ENCODE measurements at regions not wholly inside any gene's neighbourhood (a gene's known extent, or its start where the extent isn't known, plus 50 kb on each side); places are given as distances from the start of the nearest gene placed in this dataset.

GRCh38 chr9:17013891-17014290 is 120.9 kb upstream of the CNTLN start:
- Histone ChIP-seq H2BK12ac (ENCODE audit: insufficient read length, low read depth, low read length) (no peak overlapping the region), H3K18ac (ENCODE audit: insufficient read length, low read depth, low read length) (no peak overlapping the region), H3K56ac (ENCODE audit: insufficient read length, low read depth, low read length) (no peak overlapping the region), H3K4me2 (ENCODE audit: insufficient read depth, insufficient read length, low read length) (no peak overlapping the region), H3K4me1 (ENCODE audit: insufficient read depth, low read length) (0 out of 2 replicates have a peak, but pooled peaks cover 2% of the 10 kb centered on the region), H3K14ac (ENCODE audit: insufficient read depth, low read length) (no peak overlapping the region), H2BK20ac (ENCODE audit: low read depth, low read length, poor library complexity, severe bottlenecking) (no peak overlapping the region), H4K5ac (ENCODE audit: insufficient read length, low read depth, low read length) (no peak overlapping the region), H3K9ac (ENCODE audit: extremely low read depth, insufficient read length, low read length) (no peak overlapping the region), H4K91ac (ENCODE audit: insufficient read length, low read depth, low read length) (no peak overlapping the region), H4K20me1 (ENCODE audit: control insufficient read depth, insufficient read depth, insufficient read length) (no peaks in the 10 kb centered on the region), H3K4ac (ENCODE audit: low read depth, low read length) (no peak overlapping the region), H3K79me1 (ENCODE audit: insufficient read depth, low read depth, low read length, poor library complexity, severe bottlenecking) (no peaks in the 10 kb centered on the region), H2BK5ac (ENCODE audit: insufficient read length, low read length) (no peak overlapping the region), H3K27me3 (ENCODE audit: insufficient read depth, low read length) (no peaks in the 10 kb centered on the region), H4K8ac (replicated peaks; ENCODE audit: insufficient read length, low read depth, low read length) (no peak overlapping the region), H2BK15ac (ENCODE audit: low read depth, low read length) (no peak overlapping the region), H2AFZ (ENCODE audit: low read length) (no peak overlapping the region), H2BK120ac (ENCODE audit: low read depth, low read length, poor library complexity, severe bottlenecking) (no peak overlapping the region), H3K9me3 (ENCODE audit: control insufficient read depth, low read depth, low read length) (no peaks in the 10 kb centered on the region), H2AK5ac (ENCODE audit: insufficient read length, low read length) (no peak overlapping the region), H3T11ph (ENCODE audit: low read length) (no peak overlapping the region), H3K23ac (ENCODE audit: insufficient read length, low read depth, low read length) (no peak overlapping the region), H3K27ac (ENCODE audit: insufficient read length, low read depth, low read length) (no peak overlapping the region), H3K23me2 (ENCODE audit: insufficient read length, low read depth, low read length, poor library complexity, severe bottlenecking) (no peaks in the 10 kb centered on the region), H3K79me2 (ENCODE audit: insufficient read depth, low read length) (no peaks in the 10 kb centered on the region)
- no peaks in the 10 kb centered on the region for H3K9me3 Mint-ChIP-seq
- TF ChIP-seq, protein P1, sequence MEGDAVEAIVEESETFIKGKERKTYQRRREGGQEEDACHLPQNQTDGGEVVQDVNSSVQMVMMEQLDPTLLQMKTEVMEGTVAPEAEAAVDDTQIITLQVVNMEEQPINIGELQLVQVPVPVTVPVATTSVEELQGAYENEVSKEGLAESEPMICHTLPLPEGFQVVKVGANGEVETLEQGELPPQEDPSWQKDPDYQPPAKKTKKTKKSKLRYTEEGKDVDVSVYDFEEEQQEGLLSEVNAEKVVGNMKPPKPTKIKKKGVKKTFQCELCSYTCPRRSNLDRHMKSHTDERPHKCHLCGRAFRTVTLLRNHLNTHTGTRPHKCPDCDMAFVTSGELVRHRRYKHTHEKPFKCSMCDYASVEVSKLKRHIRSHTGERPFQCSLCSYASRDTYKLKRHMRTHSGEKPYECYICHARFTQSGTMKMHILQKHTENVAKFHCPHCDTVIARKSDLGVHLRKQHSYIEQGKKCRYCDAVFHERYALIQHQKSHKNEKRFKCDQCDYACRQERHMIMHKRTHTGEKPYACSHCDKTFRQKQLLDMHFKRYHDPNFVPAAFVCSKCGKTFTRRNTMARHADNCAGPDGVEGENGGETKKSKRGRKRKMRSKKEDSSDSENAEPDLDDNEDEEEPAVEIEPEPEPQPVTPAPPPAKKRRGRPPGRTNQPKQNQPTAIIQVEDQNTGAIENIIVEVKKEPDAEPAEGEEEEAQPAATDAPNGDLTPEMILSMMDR (conservative IDR thresholded peaks at IDR 0.05) = no peak
- H3K27me3 Mint-ChIP-seq (ENCODE audit: low read depth) = no peaks in the 10 kb centered on the region
- no peak overlapping the region for H3K27ac Mint-ChIP-seq
- H3K36me3 Mint-ChIP-seq (ENCODE audit: insufficient read depth in 1 of 3, low read depth in 3 of 3) = no peaks in the 10 kb centered on the region
- WGBS (ENCODE audit: extremely low coverage, insufficient read length, low lambda C conversion rate) = no CpG with 5 or more reads among the region's 3 CpGs
- H3K4me1 Mint-ChIP-seq = peaks cover 3 to 7% of the 10 kb centered on the region in 2 experiments
- no peak for DNase-seq
- no peak overlapping the region for H3K4me3 Mint-ChIP-seq
